Stomach (tissue), 8 donors: ENCODE measurements at regions not wholly inside any gene's neighbourhood (a gene's known extent, or its start where the extent isn't known, plus 50 kb on each side); places are given as distances from the start of the nearest gene placed in this dataset.
"Not testable (repeated sequence)": the region's sequence is repeated elsewhere in the genome, so short reads cannot be mapped to it uniquely, and the experiment has no call there.

Experiments
- DNase-seq, 2 donors: peaks; one replicate each; pipeline versions ENCODE4 v3.0.0 to v3.0.0-alpha.2; 2013 to 2019
- H3K27ac ChIP-seq, 5 donors: fragments of 200-600 bp in 4 of 5; sonication (generic) in 4 of 5; one replicate each; pipeline ENCODE4 v1.5.1; 2013 to 2019; ENCODE audit warnings: mild to moderate bottlenecking in 1 of 5, moderate library complexity in 1 of 5
- H3K27me3 ChIP-seq, 3 donors: fragments of 200-600 bp; sonication (generic); one replicate each; pipeline ENCODE4 v1.5.1; 2017 to 2019; ENCODE audit warnings: mixed run types in 1 of 3
- H3K36me3 ChIP-seq, 4 donors: fragments of 200-600 bp; sonication (generic); 1 replicate in 3 of 4; 2 replicates in 1 of 4; pipeline ENCODE4 v1.5.1; 2016 to 2019
- H3K4me1 ChIP-seq, 4 donors: fragments of 200-600 bp; sonication (generic); one replicate each; pipeline ENCODE4 v1.5.1; 2016 to 2019
- H3K4me3 ChIP-seq, 4 donors: fragments of 200-600 bp; sonication (generic) in 3 of 4; one replicate each; pipeline ENCODE4 v1.5.1; 2016 to 2019; ENCODE audit warnings: mild to moderate bottlenecking in 1 of 4
- H3K9me3 ChIP-seq, 4 donors: fragments of 200-600 bp; sonication (generic); one replicate each; pipeline ENCODE4 v1.5.1; 2016 to 2019
- EP300 ChIP-seq: sonication (generic); formaldehyde crosslinking; IDR thresholded peaks from one replicate; pipeline ENCODE4 v1.6.1; 2017; ENCODE audit warnings: antibody characterized with exemption
- POLR2A ChIP-seq, 4 donors: fragments of 450-650 bp; IDR thresholded peaks; one replicate each; pipeline ENCODE4 v1.6.1; 2016; ENCODE audit warnings: antibody characterized with exemption in 4 of 4, control low read depth in 2 of 4, mild to moderate bottlenecking in 1 of 4, moderate library complexity in 1 of 4
- POLR2AphosphoS5 ChIP-seq, 3 donors: sonication (generic); formaldehyde crosslinking; IDR thresholded peaks; one replicate each; pipeline ENCODE4 v1.6.1; 2016; ENCODE audit warnings: antibody characterized with exemption in 3 of 3
- WGBS, 5 donors: extraction: QIAGEN DNeasy Blood & Tissue Kit in 3 of 5; methylation state at CpG; one replicate each; pipeline versions ENCODE4 v1.1.5 to v1.1.7; 2013 to 2018; 5-methylcytosine and 5-hydroxymethylcytosine counted together
- intact Hi-C: fragments of 100-400 bp; cut with DNase I; formaldehyde crosslinking; loops from one replicate; pipeline ENCODE4 v1.15.1; 2023; ENCODE audit warnings: low total_unique reads
- TF ChIP-seq, protein P1 (sequence below), 7 experiments: fragments of 450-650 bp in 4 of 7; fragments of 200-600 bp in 3 of 7; sonication (generic) in 3 of 7; IDR thresholded peaks; one replicate each; pipeline ENCODE4 v1.5.1; 2016 to 2019; ENCODE audit warnings: antibody characterized with exemption in 7 of 7, control low read depth in 2 of 7, mild to moderate bottlenecking in 1 of 7
- donor health status: healthy with polysubstance abuse.
- donor health status: Bipolar disorder and iron deficiency.
- donor health status: healthy.

DNA sequence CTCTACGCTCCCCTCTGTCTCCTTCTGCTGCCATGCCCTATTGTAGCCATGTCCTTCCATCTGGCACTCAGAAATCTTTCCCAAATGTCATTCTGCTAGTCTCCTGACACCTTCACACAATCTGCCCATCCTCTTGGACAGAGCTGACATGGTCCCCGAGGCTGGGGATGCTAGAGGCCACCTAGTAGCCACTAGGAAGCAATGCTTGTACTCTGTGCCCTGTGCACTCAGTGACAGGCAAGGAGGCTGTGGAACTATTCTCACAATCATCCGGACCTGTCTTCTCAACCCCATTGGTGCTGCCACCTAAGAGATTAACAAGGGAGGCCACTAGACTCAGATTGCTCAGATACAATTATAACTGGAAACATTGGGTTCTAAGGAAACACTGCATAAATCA is 112.6 kb upstream of the TMEM164 start:
- Histone ChIP-seq H3K27me3 (no peaks in the 10 kb centered on the region), H3K9me3 (no peaks in the 10 kb centered on the region), H3K36me3 (no peaks in the 10 kb centered on the region), H3K4me1 (peaks cover 0 to 14% (median 4%) of the 10 kb centered on the region in 4 donors), H3K27ac (peak overlapping the region in 1 of 5 donors; percentile 40), H3K4me3 (no peak overlapping the region)
- TF ChIP-seq POLR2AphosphoS5 (IDR thresholded peaks at IDR 0.05) (no peak), EP300 (no peak), POLR2A (IDR thresholded peaks at IDR 0.05) (no peak)
- TF ChIP-seq, protein P1, sequence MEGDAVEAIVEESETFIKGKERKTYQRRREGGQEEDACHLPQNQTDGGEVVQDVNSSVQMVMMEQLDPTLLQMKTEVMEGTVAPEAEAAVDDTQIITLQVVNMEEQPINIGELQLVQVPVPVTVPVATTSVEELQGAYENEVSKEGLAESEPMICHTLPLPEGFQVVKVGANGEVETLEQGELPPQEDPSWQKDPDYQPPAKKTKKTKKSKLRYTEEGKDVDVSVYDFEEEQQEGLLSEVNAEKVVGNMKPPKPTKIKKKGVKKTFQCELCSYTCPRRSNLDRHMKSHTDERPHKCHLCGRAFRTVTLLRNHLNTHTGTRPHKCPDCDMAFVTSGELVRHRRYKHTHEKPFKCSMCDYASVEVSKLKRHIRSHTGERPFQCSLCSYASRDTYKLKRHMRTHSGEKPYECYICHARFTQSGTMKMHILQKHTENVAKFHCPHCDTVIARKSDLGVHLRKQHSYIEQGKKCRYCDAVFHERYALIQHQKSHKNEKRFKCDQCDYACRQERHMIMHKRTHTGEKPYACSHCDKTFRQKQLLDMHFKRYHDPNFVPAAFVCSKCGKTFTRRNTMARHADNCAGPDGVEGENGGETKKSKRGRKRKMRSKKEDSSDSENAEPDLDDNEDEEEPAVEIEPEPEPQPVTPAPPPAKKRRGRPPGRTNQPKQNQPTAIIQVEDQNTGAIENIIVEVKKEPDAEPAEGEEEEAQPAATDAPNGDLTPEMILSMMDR (IDR thresholded peaks at IDR 0.05): no peak
- no peak for DNase-seq
- intact Hi-C loops: no loop called here
- WGBS, 5 donors: 62 to 96% (median 80%) methylated on average over 3 of the region's 3 CpGs

DNA sequence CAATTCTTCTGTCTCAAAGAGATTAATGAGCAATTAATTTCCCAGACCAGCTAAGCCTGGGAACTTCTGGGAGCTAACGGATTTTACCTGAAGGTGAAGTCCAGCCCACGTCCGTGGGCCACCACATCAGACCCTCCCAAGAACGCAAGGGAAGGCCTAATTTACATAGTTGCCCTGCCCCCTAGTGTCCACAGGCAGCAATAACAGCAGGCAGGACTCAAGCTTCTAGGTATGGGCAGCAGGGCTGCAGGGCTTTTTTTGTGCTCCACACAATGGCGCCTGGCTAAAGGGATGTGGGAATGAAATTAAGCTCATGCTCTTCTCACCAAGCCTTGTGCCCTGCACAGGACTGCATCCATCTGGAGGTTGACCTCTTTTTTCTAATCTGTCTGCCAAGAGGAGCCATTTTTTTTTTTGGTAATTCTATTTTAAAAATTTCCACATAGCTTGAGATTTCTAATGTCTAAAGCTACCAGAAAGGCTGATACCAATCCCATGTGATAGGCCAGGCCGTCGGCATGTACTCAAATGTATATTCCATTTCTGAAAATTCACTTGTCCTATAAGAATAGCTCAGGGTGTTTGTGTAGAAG is 111.9 kb upstream of the TMEM164 start:
- 25 to 31% (median 27%) methylated on average over 6 to 7 of the region's 7 CpGs for WGBS, 5 donors
- peak; percentile 61 to 78 for DNase-seq
- peaks cover 0 to 14% (median 4%) of the 10 kb centered on the region in 4 donors for H3K4me1 ChIP-seq
- intact Hi-C loops: no loop called here
- H3K4me3 ChIP-seq: no peak overlapping the region
- H3K27me3 ChIP-seq: no peaks in the 10 kb centered on the region
- H3K9me3 ChIP-seq: no peaks in the 10 kb centered on the region
- no peak overlapping the region for H3K27ac ChIP-seq
- no peak for TF ChIP-seq POLR2A (IDR thresholded peaks at IDR 0.05)
- no peak for TF ChIP-seq EP300
- TF ChIP-seq, protein P1 (IDR thresholded peaks at IDR 0.05): peak in 5 of 7 experiments; percentile 49 to 89 (median 64)
- TF ChIP-seq POLR2AphosphoS5 (IDR thresholded peaks at IDR 0.05): no peak
- H3K36me3 ChIP-seq: no peaks in the 10 kb centered on the region

DNA sequence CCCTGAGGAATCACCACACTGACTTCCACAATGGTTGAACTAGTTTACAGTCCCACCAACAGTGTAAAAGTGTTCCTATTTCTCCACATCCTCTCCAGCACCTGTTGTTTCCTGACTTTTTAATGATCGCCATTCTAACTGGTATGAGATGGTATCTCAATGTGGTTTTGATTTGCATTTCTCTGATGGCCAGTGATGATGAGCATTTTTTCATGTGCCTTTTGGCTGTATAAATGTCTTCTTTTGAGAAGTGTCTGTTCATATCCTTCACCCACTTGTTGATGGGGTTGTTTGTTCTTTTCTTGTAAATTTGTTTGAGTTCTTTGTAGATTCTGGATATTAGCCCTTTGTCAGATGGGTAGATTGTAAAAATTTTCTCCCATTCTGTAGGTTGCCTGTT is 106.9 kb upstream of the TMEM164 start:
- 100% methylated on average over 1 of the region's 1 CpG; no CpG with 5 or more reads in 4 of the 5 donors for WGBS, 5 donors
- H3K9me3 ChIP-seq, DNase-seq, H3K4me3 ChIP-seq, intact Hi-C loops, H3K27ac ChIP-seq, H3K36me3 ChIP-seq, H3K4me1 ChIP-seq, H3K27me3 ChIP-seq: not testable (repeated sequence)

DNA sequence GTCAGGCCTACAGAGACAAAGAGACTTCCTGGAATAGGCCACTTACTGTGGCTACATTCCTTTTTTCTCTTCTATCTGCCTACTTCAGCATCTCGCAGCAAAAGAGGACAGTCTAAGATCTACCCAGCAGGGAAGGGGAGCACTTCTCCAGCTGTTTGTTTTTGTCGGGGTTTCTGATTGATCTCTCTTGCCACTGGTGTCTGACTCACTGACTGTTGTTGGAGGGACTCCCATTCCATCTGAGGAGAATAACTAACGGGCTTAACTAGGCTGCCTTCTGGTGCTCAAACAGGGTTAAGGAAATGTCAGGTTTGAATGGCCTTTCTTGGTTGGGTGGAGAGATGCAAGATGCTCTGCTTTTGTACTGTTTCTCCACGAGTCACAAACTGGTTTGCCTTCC is 100.2 kb upstream of the TMEM164 start:
- intact Hi-C loops: no loop called here
- DNase-seq: no peak
- Histone ChIP-seq H3K36me3 (no peaks in the 10 kb centered on the region), H3K9me3 (peaks cover 0 to 12% (median 5%) of the 10 kb centered on the region in 4 donors), H3K27ac (no peak overlapping the region), H3K27me3 (peaks cover 0 to 11% (median 0%) of the 10 kb centered on the region in 3 donors), H3K4me1 (no peaks in the 10 kb centered on the region), H3K4me3 (no peak overlapping the region)
- TF ChIP-seq POLR2A (IDR thresholded peaks at IDR 0.05) (no peak), POLR2AphosphoS5 (IDR thresholded peaks at IDR 0.05) (no peak), EP300 (no peak)
- TF ChIP-seq, protein P1 (IDR thresholded peaks at IDR 0.05): no peak
- 36 to 65% (median 52%) methylated on average over 4 of the region's 4 CpGs for WGBS, 5 donors

DNA sequence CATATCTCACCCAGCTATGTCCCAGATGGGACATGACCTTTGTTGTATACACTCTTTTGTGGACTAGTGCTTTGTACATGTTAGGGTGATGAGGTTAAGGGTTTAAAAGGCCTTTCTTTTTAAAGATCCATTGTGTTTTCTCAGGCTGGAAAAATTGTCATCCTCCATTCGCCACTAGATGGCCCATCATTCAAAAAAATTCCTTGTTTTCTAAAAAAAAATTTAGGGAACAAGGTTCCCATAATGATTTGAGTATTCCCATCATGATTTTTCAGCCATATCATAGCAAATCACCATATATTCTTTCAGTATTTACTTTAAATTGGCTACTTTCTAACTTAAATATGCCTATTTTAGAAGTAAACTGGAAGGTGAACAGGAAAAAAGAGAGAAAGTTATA is 91.9 kb upstream of the TMEM164 start:
- Histone ChIP-seq H3K27me3 (peaks cover 0 to 3% (median 0%) of the 10 kb centered on the region in 3 donors), H3K4me1 (no peaks in the 10 kb centered on the region), H3K27ac (no peak overlapping the region), H3K4me3 (no peak overlapping the region), H3K9me3 (no peaks in the 10 kb centered on the region), H3K36me3 (no peaks in the 10 kb centered on the region)
- 0 to 30% (median 12%) methylated on average over 1 of the region's 1 CpG for WGBS, 5 donors
- intact Hi-C loops: no loop called here
- no peak for TF ChIP-seq EP300
- TF ChIP-seq, protein P1 (IDR thresholded peaks at IDR 0.05): peak in 3 of 7 experiments; percentile 23 to 40 (median 37)
- no peak for DNase-seq

DNA sequence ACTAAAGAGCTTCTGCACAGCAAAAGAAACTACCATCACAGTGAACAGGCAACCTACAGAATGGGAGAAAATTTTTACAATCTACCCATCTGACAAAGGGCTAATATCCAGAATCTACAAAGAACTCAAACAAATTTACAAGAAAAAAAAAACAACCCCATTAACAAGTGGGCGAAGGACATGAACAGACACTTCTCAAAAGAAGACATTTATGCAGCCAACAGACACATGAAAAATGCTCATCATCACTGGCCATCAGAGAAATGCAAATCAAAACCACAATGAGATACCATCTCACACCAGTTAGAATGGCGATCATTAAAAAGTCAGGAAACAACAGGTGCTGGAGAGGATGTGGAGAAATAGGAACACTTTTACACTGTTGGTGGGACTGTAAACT is 89.9 kb upstream of the TMEM164 start:
- DNase-seq, intact Hi-C loops, H3K36me3 ChIP-seq, H3K4me1 ChIP-seq, H3K27me3 ChIP-seq, H3K27ac ChIP-seq, H3K4me3 ChIP-seq, H3K9me3 ChIP-seq: not testable (repeated sequence)
- 83 to 100% (median 100%) methylated on average over 1 to 2 of the region's 2 CpGs for WGBS, 5 donors
